GM12865 (cell line): ENCODE measurements at regions not wholly inside any gene's neighbourhood (a gene's known extent, or its start where the extent isn't known, plus 50 kb on each side); places are given as distances from the start of the nearest gene placed in this dataset.
"Not testable (repeated sequence)": the region's sequence is repeated elsewhere in the genome, so short reads cannot be mapped to it uniquely, and the experiment has no call there.

Source experiments
- DNase-seq: peaks from one replicate; pipeline ENCODE4 v3.0.0; 2010; ENCODE audit warnings: low read depth
- H3K4me3 ChIP-seq: 2 replicates; pipeline ENCODE4 v1.5.1; 2011; ENCODE audit warnings: mild to moderate bottlenecking, low read depth, low read length, control low read depth
- CTCF ChIP-seq: IDR thresholded peaks from 2 replicates; pipeline ENCODE4 v1.5.1; 2011; ENCODE audit warnings: low read length, control low read depth, low read depth, inconsistent platforms; ENCODE audit not compliant: insufficient read depth; ENCODE audit errors: missing control alignments

GRCh38 chr4:187383181-187383580, 612.4 kb upstream of the ZFP42 start:
- no peak for TF ChIP-seq CTCF
- H3K4me3 ChIP-seq: no peak overlapping the region
- DNase-seq: no peak

- H3K4me3 ChIP-seq: no peak overlapping the region
- no peak for TF ChIP-seq CTCF
- no peak for DNase-seq
Measured at GRCh38 chr4:187387739-187388138, 607.8 kb upstream of the ZFP42 start.

GRCh38 chr4:187389420-187389819, 606.2 kb upstream of the ZFP42 start:
- no peak overlapping the region for H3K4me3 ChIP-seq
- no peak for TF ChIP-seq CTCF
- no peak for DNase-seq

- H3K4me3 ChIP-seq: no peak overlapping the region
- no peak for DNase-seq
- no peak for TF ChIP-seq CTCF
Measured at GRCh38 chr4:187390646-187391045, 604.9 kb upstream of the ZFP42 start.

GRCh38 chr4:187393531-187394344, 601.8 kb upstream of the ZFP42 start:
- DNase-seq: no peak
- TF ChIP-seq CTCF: no peak
- H3K4me3 ChIP-seq: no peak overlapping the region

GRCh38 chr4:187396106-187396505, 599.5 kb upstream of the ZFP42 start:
- TF ChIP-seq CTCF: no peak
- DNase-seq: no peak
- no peak overlapping the region for H3K4me3 ChIP-seq

- not testable (repeated sequence) for H3K4me3 ChIP-seq, DNase-seq
Measured at GRCh38 chr4:187408447-187408846, 587.1 kb upstream of the ZFP42 start.
